ENCODE measurements at regions not wholly inside any gene's neighbourhood (a gene's known extent, or its start where the extent isn't known, plus 50 kb on each side); places are given as distances from the start of the nearest gene placed in this dataset.

DNA sequence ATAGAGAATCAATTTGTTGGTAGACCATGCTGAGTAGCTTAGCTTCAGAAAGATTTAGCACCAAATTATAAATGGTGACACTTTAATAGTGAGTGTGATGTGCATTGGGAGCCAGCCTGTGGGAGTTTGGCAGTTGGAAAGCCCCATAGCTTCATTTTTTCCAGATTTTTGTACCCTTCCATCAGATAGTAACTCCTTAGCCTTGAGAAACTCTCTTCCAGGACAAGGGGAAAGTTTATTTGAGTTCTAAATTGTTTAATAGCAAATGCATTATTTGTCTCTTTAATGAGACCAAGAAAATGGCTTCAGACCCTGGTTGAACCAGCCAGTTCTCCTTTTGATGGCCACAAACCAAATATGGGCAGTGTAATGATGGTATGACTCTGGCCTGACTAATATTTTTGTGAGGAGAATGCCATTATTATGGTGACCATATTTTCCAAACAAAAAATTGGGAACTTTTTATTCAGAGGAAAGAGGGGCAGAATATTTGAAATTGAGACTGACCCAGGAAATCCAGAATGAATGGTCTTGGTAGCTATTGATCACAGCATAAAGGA, 49.8 kb downstream of the PLCE1 start:
- no peak for DNase-seq (ENCODE audit: low read depth)

DNA sequence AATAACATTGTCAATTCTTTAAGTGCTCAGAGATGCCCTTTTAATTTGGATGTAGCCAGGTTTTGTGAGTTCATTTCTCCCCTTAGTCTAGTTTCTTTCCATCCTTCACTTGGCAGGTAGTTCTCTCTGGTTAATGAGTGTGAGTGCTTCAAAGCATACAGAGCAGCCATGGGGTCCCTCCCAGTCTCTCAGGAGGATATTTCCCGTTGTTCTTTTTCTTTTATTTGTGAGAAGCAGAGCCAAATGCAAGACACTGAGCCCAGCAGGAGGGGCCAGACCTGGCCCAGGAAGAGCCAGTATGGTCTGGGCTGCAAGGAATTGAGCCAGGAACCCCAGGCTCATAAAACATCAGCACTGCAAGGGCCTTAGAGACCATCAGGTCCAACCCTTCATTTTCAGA, 52.4 kb downstream of the PLCE1 start:
- DNase-seq (ENCODE audit: low read depth): no peak

DNA sequence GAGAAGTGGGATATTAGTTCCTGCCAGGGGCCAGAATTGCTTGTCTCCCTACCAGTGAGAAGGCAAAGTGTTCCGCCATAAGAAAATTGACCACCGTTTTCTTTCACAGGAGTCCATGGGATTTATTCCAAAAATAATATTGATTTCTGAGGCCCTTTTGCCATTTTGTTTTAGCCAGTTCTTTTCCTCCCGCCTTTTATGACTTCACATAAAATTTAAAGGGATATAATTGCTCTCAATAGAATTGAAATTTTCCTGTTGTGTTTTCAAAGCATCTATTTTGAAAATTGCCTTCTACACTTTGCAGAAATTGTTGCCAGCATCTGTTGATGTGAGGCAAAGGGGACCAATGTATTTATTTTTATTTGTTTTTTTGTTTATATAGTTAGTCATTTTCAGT, 53.6 kb downstream of the PLCE1 start:
- no peak for DNase-seq (ENCODE audit: low read depth)

DNA sequence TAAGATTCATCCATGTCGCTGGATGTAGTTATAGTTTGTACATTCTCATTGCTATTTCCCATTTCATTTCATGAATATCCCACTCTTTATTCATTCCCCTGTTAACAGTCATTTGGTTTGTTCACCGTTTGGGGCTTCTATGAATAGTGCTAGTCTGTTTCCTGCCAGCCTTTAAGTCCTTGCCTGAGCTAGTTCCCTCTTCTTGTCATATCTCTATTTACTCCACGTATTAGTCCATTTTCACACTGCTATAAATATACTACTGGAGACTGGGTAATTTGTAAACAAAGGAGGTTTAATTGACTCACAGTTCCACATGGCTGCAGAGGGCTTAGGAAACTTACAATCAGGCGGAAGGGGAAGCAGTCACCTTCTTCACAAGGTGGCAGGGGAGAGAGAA, 56.2 kb downstream of the PLCE1 start:
- no peak for DNase-seq (ENCODE audit: low read depth)

DNA sequence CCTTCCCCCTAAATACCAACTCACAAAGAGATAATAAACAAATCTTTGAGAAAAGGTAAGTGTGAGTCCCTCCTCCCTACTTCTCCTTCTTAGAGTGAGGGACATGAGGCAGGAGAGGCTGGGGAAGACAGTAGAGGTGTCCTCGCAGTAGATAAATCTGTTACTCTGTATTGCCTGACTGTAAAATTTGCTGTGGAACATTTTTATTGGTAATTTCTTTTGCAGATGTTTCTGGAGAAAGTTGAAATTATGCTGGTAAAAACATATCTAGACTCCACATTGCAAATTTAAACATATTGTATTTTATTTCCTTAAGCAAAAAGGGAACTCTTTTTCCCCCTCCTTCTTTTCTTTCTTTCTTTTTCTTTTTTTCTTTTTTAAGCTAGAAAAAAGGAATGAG, 58.5 kb downstream of the PLCE1 start:
- no peak for DNase-seq (ENCODE audit: low read depth)

DNA sequence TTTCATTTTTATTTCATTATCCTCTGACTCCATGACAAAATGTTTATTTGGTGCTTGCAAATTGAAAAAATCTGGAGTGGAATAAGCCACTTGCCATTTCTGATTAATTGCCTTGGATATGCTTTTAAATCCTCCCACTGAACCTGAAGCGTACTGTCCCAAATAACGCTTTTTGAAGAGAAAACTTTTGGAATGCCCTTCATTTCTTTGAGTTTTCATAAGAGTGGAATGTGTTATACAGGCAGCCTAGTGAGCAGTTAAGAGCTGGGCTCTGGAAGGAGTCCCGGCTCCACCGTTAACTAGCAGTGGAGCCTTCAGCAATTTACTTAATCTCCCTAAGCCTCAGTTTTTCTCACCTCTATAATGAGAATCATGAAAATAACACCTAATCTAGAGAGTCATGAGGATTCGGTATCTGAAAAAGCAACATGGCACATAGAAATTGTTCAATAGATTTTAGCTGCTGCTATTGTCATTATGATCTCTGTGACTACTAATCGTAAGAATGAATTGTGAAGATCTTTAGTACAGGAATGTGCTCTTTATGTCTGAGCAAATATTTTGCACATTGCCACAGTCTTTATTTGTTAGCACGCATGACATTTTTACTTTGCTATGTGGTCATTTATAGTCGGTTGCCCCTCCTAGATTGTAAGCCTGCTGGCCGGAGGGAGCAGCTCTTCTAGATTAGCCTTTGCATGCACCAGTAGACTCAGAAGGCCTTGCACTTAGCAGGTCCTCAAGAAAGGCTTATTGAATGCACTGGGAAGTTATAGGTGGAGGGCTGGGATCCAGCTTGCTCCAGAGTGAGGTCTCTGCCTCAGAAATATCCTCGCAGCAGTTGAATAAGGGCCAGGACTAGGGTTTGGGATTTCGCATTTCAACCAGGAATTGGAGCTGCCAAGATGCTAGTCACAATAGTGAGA, 59.4 kb downstream of the PLCE1 start:
- DNase-seq (ENCODE audit: low read depth): no peak

DNA sequence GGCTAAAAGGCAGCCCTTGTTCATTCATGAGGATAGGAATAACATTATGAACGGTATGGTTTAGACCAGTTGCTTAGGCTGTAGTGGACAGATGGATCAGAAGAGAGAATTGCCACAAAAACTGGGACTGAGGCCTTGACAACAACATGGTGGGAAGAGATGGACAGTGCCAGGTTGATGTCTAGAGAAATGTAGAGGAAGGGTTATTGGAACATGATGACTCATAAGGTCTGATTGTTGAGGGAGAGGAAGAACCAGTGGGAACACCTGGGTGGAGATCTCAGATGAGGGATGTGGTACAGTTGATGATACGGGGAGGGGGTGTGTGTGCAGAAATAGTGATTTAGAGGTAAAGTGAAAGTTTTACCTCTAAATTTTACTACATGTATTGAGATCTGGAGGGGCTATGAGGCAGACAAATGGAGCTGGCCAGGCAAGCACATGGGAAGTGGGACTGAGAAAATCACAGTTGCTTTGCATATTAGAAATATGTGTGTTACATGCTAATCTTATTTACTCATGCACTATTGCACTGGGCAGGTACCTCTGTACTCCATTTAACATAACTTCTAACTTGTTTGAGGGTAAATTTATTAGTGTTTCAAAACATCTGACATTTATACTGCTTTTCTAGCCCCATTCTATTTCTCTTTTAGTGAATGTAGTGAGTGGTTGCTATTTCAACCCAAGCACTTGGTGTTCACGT, 65.6 kb downstream of the PLCE1 start:
- DNase-seq (ENCODE audit: low read depth): no peak

DNA sequence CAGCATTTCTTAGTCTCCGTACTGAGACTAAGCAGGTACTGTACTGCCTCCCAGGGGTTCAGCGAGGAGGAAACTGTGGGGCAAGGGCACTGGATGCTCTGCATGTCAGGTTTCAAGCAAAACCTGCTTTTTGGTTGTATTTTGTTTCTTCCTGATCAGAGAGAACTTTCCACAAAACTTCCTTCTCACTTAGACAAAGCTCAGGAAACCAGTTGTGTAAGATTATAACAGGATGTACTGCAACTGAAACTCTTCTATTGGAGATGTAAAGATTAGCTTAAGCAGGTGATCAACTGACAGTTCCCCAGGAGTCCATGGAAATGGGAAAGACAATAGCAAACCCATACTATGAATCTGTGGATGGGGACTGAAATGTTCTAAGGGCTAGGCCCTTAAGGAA, 67.3 kb downstream of the PLCE1 start:
- no peak for DNase-seq (ENCODE audit: low read depth)

DNA sequence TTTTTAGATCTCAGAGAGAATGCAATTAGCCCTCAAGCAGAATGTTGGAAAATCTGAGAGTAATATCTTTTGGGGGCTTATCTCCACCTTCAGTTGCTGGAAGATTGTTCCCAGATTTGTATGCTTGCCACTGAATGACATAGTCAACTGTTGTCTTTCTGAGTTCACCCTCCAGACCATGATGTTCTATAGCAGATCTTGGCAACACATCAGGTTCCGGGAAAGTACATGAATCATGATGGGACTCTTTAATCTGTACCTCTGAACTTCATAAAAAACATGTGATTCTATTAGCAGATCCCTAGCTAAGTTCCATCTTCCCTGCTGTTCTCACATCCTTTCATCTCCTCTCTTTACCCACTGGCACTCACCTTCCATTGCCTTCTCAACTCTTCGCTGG, 68.9 kb downstream of the PLCE1 start:
- no peak for DNase-seq (ENCODE audit: low read depth)

DNA sequence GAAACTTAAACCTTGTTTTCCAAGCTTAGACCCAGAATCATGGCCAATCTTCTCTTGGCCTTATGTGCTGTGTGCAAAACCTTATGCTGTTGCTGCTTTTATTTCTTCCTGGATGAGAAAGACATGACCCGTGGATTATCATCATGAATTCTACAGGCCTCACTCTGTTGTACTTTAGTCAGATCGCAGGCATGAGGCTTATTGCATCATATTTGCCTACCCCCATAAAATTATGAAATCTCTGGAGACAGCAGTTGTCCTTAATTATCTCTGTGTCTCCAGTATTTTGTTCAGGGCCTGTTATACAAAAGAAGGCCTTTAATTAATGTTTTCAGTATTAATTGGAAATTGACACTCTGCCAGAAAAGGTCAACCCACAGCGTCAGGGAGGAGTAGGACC, 71.6 kb downstream of the PLCE1 start:
- no peak for DNase-seq (ENCODE audit: low read depth)

DNA sequence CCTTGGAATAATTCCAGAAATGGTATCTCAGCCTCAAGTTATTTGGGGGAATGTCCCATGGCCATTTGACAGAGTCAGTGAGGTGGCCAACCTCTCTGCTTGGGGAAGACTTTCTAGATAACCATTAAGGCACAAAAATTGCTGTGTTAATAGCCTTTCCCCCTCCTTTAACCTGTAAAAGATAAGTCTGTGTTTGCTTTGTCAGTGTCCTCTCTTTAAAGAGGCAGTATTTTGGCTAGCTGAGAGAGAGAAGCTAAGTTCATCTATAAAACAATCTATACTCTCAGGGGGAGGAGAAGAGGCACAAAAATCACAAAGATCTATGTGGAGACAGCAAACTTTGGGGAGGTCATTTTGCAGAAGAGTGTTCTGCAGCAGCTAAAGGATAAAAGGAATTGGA, 72.1 kb downstream of the PLCE1 start:
- no peak for DNase-seq (ENCODE audit: low read depth)

DNA sequence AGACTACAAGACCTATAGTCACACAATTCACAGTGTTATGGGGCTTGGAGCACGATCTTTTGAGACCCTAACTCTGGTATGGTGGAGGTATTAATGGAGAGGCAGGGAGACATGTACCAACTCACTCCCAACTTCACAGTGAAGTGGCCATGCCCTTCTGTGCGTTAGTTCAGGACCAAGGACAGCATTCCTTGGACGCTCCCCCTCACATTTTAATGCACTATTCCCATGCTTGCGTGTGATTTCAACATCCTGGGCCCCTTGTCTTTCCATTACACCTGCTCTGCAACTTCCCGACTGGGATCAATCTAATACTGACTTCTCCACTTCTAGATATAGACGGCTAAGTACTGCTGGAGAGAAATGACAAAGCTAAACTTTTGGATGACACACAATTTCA, 72.7 kb downstream of the PLCE1 start:
- DNase-seq (ENCODE audit: low read depth): no peak

DNA sequence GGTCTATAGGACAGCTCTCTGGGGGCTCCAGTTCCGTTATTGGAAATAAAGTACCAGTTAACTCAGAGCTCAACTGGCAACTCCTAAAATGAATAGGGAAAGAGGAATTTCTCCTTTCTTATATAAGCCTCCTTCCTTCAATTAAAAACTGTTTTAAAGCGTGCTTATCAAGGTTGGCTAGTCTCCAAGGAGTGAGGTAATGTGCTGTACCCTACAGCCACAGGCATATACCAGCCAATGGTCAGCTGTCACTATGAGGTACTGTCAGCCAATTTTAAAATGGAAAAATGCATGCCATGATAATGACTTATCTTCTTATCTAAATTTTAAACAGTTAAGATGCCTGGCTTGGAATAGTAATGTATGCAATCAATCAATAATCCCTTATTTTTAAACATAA, 76.2 kb downstream of the PLCE1 start:
- no peak for DNase-seq (ENCODE audit: low read depth)

DNA sequence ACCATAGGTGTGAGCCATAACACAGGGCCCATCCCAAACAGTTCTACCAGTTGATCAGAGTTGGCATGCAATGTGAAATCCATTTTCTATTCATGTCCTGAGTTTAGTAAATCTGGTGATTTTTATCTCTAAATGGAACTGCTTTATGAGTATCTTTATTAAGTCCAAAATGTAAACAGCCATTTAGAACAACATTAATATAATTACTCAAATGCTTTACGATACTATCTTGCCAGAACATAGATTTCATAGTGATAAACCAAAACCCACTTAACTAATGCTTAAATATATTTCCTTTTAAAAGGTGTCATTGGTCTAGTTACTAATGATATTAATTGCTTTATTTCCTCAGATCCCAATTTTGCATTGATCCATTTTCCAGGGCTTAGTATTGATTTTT, 80.7 kb downstream of the PLCE1 start:
- DNase-seq (ENCODE audit: low read depth): no peak

DNA sequence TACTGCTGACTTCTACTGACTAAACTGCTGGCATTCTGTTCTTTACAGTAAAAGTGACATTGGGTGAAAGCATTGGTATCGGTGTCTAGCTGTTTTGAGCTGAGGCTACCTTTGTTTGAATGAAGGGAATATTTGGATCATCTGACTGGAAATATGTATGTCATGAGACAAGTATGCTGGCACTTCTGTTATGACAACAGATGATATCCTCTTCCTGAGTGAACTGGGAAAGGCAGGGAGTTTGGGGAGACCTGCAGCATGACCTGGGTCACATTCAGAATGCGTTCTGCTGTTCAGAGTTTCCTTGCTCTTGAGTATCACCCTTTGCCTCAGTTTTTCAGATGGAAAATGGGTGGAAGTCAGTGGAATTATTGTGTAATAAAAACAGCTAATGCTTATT, 81.8 kb downstream of the PLCE1 start:
- no peak for DNase-seq (ENCODE audit: low read depth)

DNA sequence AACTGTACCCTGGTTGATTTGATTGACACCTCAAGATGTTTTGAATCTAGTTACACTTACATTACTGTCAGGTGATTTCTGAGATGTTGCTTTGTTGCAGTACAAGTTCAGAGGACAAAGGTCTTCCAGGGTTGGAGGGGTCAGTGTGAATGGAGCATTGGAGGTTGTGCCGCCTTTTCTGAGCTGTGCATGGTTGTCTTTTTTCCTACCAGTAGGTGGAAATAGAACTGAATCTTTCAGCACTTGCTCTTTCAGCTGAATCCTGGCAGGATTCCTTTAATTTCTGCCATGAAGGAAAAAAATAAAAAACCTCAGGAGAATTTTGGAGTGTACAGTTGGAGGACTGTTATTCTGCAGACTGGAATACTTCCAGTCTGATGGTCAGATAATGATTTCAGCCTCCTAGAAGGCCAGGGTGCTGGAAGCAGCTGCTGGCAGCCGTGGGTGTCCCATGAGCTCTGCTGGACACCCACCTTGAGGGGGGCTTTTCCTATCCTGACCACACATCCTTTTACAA, 82.7 kb downstream of the PLCE1 start:
- no peak for DNase-seq (ENCODE audit: low read depth)

DNA sequence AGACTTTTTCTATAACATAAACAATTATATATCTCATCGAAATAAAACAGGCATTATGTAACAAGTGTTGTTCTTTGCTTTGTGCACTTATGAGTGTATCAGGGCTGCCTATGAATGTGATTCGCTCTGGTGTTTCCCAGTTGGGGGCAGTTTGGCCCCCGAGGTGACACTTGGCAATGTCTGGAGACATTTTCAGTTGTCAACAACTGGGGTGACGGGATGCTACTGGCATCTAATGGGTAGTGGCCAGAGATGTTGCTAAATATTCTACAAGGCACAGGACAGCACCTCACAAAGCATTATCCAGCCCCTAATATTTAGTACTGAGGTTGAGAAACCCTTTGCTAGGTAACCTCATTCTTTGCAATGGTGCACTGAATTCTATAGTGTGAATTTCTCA, 83.3 kb downstream of the PLCE1 start:
- DNase-seq (ENCODE audit: low read depth): no peak

DNA sequence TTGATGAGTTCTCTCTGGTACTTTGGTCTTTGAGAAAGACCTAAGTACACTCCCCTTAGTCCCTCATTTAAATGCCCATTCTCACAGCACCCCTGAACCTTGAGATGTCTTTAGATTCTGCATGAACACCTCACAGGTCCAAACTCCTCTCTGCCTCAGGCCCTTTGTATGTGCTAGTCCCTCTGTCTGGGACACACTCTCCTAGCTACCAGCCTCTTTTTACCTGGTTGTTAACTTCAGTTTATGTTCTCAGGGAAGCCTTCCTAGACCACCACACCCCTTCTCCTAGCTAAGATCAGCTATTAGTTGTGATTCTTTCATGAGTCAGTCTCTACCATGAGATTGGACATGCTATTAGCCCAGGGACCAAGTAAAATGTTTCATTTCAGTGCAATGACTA, 86.4 kb downstream of the PLCE1 start:
- DNase-seq (ENCODE audit: low read depth): no peak

DNA sequence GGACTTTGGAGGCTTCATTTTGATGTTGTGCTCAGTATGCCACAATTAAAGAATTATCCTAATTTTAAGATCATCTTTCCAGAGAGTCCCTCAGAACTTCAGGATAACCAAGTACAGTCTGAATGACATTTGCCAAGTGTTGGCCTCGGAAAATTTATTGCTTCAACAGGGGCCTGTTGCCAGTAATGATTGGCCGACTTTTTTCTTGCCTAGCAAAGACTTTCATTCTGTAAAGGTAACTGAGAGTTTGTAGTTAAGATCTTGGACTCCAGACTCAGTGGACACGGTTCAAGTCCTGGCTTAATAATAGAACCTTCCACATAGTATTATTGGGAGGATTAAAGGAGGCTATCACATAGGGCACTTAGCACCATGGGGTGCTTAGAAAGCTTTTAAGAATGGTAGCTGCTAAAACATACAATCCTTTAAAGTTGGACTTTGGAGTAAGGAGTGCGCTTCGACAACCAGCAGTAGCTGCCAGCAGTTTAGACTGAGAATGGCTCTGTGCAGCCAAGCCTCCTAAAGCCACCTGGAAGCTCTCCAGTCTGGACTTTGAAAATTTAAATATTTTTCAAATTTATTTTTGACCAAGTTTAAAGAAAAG, 90.0 kb downstream of the PLCE1 start:
- no peak for DNase-seq (ENCODE audit: low read depth)

DNA sequence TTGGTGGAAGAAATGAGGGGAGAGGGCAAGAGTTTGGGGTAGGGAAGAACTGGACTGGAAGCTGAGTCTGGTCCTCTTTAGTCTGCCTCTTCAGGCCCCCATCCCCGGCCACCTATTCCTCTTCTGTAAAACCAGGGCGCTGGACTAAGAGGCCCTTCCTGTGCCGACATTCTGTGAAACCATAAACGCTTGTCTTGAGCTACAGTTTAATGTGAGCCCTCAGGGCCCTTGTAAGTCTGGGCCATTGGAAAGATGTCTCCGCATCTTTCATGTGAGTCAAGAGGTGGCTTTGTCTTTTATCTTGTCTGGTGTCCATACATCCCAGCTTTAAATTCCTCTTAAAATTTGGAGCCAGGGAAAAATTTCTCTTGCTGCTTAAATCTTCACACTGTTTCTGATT, 90.6 kb downstream of the PLCE1 start:
- DNase-seq (ENCODE audit: low read depth): no peak

DNA sequence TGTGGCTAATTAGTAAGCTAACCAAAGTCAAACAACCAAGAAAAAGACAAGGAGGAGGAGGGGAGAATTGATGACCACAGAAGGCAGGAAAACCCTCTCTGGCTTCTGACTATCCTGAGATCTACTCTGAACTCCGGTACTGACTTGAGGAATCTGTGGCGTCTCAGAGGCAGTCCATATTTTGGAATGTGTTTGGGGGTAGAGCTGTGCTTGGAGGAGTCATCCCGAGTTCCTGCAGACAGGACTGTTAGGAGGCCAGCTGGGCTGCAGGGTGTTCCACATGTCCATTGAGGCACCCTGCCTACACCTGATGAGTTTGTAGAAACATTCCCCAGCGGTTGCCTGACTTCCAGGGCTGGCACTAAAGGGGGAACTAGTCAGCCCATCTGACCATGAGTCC, 91.6 kb downstream of the PLCE1 start:
- no peak for DNase-seq (ENCODE audit: low read depth)

DNA sequence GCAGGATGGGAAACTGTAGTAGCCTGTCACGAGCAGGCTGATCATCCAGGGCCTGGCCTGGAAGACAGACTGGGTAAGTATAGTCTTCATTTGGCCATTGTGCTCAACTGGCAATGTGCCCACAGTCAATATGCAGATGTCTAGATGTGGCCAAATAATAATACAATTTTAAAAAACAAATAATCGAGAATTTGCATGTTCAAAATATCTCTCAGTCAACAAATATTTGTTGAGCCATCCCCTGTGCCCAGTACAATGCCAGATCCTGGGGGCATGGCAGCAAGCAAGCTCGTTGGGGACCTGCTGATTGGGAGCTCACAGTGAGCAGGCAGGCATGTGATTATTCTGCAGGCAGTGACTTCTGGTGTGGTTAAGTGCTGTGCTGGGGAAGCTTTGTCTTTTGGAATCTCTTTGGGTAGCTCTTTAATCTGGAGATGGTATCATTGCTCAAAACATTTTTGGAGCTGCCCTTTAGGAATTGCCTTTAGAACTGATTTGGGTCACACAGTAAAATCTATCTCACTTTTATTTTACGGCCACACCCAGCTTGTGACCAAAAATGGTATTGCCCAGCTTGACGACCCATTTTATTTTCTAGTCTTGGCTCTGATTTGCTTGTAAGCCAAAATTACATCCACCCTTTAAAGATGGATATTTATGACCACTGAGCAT, 92.2 kb downstream of the PLCE1 start:
- DNase-seq (ENCODE audit: low read depth): no peak
